Putamen (tissue), 1 donor: ENCODE measurements at regions not wholly inside any gene's neighbourhood (a gene's known extent, or its start where the extent isn't known, plus 50 kb on each side); places are given as distances from the start of the nearest gene placed in this dataset.

Experiments
- DNase-seq: peaks from one replicate; pipeline ENCODE4 v3.0.0-alpha.2; 2016; ENCODE audit warnings: low spot score

GRCh38 chr9:17894501-17895160 is 315.8 kb downstream of the SH3GL2 start:
- no peak for DNase-seq

- no peak for DNase-seq
These were observed 321.7 kb downstream of the SH3GL2 start for GRCh38 chr9:17900606-17901005.

GRCh38 chr9:17905366-17905765 is 326.5 kb downstream of the SH3GL2 start:
- no peak for DNase-seq

GRCh38 chr9:17905781-17906175 is 326.9 kb downstream of the SH3GL2 start:
- DNase-seq, result no peak

DNA sequence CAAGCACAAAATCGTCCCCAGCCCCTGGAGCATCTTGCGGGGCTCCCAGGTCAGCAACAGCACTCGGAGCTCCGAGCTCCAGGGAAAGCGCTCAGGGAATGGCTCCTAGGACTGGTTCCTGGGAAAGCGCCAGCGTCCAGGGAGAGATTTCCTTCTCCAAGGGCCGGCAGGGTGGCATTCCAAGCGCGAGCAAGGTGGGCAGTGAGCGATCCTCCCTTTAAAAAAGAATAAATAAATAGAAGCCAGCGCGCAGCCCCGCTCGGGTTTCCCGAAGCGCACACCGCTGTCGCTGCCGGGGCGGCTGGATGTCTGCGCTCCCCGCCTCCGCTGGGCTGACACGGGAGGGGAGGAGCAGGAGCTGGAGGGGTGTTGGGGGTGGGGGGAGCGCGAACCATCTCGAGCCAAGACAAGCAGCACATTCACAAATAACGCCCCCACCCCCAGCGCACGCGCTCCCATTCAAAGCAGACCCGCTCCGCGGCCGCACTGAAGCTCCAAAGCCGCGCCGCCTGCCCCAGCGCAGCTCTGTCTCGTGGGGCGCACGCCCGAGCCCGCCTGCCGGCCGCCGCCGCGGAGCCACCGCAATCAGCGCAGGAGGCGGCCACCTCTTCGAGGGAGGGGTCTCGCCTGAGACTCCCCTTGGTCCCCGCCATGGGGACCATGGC is 327.4 kb downstream of the SH3GL2 start:
- no peak for DNase-seq

DNA sequence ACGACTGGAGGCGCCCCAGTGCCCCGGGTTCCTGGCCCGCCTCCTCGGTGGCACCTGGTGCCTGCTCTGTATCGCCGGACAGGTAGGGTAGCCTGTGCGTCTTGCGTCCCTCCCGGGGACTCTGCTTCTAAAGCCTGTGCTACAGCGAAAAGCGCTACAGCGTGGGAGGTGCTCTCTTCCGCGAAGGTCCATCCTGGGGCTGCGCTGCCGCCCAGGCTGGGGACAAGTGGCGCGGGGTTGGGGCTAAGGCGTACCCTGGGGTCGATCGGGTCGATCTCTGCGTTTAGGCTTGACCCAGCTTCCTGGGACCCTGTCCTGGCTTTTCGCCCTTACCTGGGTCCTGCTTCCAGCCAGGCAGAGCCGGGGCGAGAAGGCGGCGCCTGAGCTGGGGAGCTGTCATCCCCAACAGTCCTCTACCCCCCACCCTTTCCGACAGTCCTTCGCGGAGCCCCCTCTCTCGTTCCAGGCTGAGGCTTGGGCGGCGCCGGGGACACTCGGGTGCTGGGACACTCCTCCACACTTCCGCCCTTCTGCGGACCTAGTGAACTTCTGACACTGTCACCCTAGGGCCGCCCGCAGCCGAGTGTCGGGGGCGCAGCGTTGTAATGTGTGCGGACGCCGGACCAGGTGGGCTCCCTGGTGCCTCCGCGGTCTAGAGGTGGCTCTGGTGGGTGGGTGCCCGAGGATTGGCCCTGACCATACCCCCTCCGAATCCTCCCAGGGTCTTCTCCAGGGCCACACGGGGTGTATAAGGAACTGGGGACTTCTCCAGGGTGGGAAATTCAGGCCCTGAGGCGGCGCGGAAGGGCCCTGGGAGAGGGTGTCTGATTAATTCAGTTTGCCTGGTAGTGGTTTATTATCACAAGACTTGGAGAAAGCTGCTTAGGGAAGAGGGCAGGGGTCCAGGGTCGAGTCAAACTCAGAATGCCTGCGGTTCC is 328.2 kb downstream of the SH3GL2 start:
- no peak for DNase-seq

- no peak for DNase-seq
These were observed 329.1 kb downstream of the SH3GL2 start for GRCh38 chr9:17907779-17908508.

DNA sequence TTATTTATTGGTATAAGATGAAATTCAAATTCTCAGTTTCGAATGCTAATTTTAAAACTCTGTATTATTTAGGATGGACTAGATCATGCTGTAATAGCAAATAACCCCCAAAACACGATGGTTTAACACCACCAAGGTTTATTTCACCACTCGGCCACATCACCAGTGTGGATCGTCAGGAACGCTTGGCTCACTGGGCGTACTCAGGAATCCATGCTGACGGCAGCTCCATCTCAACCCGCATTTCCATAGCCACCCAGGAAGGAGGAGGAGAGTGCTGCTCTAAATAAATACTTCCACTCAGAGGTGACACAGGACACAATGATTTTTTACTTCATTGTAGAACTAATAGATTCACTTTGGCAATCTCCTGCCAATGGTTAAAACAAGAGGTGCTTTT is 347.4 kb downstream of the SH3GL2 start:
- DNase-seq, result no peak

DNA sequence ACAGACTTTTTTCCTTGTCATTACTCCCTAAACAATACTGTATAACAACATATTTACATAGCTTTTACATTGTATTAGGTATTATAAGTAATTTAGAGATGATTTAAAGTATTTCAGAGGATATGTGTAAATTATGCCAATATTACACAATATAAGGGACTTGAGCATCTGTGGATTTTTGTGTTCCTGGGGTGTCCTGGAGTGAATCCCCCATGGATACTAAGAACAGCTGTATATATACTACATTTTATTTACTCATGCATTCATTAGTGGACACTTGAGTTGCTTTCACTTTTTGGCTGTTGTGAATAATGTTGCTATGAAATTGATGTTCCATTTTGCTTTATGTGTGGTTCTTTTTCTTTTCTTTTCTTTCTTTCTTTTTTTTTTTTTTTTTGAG is 348.8 kb downstream of the SH3GL2 start:
- DNase-seq, result no peak

DNA sequence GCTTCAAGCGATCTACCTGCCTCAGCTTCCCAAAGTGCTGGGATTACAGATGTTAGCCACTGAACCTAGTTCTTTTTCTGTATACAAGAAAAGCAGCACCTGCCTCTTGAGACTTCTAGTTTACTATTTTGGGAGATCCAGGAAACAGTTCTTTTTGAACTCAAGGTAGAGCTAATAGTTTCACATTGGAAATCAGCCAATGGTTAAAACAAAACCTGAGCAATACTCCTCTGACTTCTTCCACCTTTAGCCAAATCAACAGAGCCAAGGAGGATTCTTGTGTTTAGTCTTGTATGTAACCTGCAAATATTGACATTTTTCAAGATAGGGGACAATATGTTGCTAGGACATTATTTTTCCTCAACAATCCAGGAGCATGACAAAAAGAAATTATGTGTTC is 349.4 kb downstream of the SH3GL2 start:
- DNase-seq, result no peak

GRCh38 chr9:17928768-17929167 is 349.9 kb downstream of the SH3GL2 start:
- DNase-seq, result no peak

- no peak for DNase-seq
These were observed 350.6 kb downstream of the SH3GL2 start for GRCh38 chr9:17929506-17929905.

DNA sequence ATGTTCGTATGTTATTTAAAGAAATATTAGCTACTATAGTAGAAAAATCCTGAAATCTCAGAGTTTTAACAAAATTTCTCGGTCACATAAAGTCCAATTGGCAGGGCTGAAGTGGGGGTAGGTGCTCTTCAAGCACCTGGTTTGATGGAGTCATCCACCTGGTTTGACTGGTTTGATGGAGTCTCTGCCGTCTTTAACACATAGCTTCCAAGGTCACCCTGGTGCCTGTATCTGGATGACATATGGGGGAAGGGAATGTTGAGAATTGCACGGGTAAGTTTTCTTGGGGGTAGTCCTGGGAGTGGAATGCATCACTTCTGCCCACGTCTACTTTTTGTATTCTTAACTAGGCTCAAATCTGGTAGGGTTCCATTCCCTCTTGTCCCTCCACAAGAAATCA is 351.2 kb downstream of the SH3GL2 start:
- DNase-seq, result no peak

DNA sequence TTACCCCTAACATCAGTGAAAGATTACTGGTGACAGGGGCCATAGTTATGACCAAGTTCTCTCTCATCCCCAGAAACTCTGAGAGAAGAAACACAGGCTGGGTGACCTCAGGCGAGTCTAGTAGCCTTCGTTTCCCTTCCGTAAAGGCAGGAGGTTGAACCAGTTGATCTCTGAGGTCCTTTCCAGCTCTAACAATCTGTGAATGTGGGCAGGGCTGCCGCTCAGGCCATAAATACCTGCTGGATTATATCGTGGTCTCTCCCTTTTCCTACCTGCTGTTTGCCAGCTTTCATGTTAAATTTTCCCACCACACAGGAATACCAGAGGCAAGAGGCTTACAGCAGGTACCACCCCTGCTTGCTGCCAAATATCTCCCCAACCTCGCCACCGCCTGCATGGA is 357.5 kb downstream of the SH3GL2 start:
- DNase-seq, result no peak

DNA sequence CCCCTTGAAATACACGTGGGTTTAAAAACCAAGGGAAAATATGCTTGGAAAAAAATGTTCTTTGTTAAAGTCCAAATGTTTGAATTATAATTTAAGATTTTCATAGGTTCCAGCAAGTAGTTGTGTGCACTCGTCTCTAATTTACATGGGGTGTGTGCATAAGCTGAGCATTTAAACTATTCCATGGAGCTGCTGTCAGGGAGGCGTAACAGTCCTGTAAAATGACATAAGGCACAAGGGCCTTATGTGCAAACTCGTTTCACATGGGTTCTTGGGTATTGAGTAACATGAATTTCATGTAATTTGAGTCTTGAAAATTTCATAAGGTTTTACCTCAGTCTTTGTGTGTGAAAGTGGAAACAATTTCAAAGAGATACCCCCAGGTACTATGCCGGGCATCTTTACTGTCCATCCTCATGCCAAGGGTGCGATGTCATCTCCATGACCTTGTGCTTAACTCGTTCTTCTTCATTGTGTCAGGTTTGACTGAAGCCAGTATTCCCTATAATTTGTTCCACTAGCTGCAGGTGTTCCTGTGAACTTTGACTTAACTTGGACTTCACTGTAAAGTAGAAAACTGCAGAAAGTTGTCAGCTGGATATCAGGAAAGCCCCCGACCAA is 359.3 kb downstream of the SH3GL2 start:
- no peak for DNase-seq

DNA sequence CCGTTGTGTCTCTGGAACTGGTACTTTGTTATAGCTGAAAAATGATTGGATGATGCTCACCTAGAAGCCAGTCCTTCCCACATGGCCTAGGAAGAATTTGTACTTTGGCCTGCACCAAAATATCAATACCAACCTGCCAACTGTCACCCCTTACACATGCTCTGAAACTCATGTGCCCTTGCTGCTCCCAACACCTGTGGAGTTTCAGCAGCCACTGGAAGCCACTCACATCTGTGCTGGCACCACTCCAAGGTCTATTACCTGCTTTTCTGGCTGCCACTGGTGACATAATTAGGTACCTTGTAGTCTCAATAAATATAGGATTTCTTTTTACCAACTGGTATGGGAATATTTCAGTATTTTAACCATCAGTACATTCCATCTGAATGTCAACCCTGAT is 363.6 kb downstream of the SH3GL2 start:
- no peak for DNase-seq

DNA sequence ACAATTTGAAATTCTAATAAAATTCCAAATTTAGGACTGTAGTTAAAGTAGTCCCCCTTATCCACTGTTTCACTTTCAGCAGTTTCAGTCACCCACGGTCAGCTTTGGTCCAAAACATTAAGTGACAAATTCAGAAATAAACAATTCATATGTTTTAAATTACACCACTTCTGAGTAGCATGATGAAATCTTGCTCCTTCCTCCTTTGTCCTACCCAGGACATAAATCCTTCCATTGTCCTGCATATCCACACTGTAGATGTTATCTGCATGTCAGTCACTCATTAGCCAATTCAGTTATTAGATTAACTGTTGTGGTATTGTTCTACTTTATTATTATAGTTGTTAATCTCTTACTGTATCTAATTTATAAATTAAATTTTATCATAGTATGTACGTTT is 376.5 kb downstream of the SH3GL2 start:
- no peak for DNase-seq

- no peak for DNase-seq
These were observed 379.5 kb downstream of the SH3GL2 start for GRCh38 chr9:17958363-17958762.

DNA sequence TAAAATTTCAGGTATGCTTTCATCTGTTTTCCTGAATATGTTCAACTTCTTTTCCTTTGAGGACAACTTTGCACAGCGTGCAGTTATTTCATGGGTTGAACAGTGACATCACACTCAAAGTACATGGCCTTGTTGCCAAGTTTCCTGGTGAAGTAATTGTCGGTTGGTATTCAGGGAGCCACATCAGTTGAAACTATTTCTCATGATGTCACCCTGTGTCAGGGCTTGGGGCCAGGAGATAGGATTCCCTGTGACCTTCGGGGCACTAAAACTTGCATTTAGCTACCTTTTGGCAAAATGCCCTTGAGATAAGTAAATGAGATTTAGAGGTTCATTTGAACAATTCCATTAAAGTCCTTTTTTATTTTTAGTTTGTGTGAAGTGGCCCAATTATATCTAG is 383.9 kb downstream of the SH3GL2 start:
- DNase-seq, result no peak

DNA sequence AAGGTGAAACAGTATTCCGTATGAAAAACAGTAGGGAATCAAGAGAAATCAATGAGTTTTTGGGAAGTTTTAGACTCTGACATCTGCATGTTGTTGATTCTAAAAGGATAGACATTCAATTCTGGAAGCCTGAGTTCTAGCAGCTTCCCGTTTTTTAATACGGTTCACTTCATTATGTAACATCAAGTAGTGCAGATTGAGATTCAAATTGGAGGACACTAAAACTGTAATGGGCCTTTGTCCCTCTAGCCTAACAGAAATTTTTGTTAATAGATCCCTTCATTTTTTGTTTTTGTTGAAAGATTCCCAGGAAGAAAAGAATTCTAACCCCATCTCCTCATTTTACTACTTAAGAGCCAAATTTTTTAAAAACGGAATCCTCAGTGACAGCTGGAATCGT is 384.6 kb downstream of the SH3GL2 start:
- no peak for DNase-seq

DNA sequence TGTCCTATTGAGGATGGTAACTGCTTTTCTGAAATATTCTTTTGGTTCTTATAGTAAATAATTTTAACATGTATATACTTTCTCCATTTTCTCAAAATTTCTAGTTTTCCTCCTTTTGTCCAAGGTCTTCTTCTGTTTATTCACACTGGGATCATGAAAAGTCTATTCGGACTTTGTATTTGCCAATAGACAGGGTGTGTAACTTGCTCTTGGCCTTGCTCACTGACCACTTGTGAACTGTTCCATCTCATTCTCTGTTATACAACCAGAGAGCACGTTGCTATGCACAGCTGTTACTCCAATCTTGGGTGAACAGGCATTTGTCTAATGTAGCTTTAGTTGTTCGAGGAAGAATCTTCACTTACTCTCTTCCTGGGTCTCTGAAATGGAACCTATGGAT is 388.9 kb downstream of the SH3GL2 start:
- no peak for DNase-seq

DNA sequence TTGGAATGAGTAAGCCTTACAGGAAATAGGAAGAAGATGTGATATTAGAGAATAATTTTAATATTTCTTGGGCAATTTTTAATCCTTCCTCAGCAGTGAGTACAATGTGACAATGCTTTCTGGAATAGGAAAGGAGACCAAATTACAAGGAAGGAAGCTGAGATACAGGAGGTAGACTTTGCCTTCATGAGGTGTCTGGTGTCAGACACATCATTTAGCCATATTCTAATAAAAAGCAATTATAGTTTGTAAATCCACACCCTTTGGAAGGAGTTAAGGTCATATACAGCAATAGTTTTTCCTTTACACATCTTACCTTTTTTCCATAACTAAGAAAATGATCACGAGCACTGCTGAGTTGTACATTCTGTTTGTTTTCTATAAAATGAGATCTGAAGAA is 390.4 kb downstream of the SH3GL2 start:
- DNase-seq, result no peak
